MM.1S (cell line): ENCODE measurements at regions not wholly inside any gene's neighbourhood (a gene's known extent, or its start where the extent isn't known, plus 50 kb on each side); places are given as distances from the start of the nearest gene placed in this dataset.

ENCODE experiments used
- EZH2phosphoT487 ChIP-seq: fragments of 300-600 bp; sonication (generic); IDR thresholded peaks from 2 replicates; pipeline ENCODE4 v1.6.1; 2018; ENCODE audit warnings: antibody characterized with exemption, low read length
- TF ChIP-seq, protein P1 (sequence below): fragments of 300-600 bp; sonication (generic); IDR thresholded peaks from 2 replicates; pipeline ENCODE4 v1.5.1; 2016; ENCODE audit warnings: antibody characterized with exemption, low read length, mixed read lengths

DNA sequence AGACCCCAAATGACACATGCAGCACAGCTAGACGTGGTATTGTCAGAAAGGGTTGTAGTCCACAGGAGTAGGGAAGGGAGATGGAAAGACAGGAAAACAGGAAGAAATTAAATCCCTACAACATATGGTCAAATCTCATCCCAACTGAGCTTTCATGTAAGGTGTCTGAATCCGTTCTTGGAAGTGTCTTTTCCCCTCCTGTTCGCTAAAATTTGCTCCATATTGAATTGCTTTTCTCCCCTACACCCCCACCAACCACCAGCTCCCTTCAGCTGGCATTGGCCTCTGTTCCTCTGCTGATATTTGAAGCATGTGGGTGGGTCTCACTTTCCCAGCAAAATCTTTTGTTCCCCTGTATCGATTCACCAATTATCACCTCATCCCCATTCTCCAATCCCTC is 376.2 kb upstream of the WWC1 start:
- TF ChIP-seq, protein P1, sequence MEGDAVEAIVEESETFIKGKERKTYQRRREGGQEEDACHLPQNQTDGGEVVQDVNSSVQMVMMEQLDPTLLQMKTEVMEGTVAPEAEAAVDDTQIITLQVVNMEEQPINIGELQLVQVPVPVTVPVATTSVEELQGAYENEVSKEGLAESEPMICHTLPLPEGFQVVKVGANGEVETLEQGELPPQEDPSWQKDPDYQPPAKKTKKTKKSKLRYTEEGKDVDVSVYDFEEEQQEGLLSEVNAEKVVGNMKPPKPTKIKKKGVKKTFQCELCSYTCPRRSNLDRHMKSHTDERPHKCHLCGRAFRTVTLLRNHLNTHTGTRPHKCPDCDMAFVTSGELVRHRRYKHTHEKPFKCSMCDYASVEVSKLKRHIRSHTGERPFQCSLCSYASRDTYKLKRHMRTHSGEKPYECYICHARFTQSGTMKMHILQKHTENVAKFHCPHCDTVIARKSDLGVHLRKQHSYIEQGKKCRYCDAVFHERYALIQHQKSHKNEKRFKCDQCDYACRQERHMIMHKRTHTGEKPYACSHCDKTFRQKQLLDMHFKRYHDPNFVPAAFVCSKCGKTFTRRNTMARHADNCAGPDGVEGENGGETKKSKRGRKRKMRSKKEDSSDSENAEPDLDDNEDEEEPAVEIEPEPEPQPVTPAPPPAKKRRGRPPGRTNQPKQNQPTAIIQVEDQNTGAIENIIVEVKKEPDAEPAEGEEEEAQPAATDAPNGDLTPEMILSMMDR: no peak
- no peak for TF ChIP-seq EZH2phosphoT487
